Breast epithelium (tissue), 3 donors: ENCODE measurements at regions not wholly inside any gene's neighbourhood (a gene's known extent, or its start where the extent isn't known, plus 50 kb on each side); places are given as distances from the start of the nearest gene placed in this dataset.

Source experiments
- CTCF ChIP-seq, 3 donors: fragments of 450-650 bp; IDR thresholded peaks; one replicate each; pipeline ENCODE4 v1.5.1; 2016 to 2017; ENCODE audit warnings: antibody characterized with exemption in 3 of 3, mild to moderate bottlenecking in 3 of 3, moderate library complexity in 3 of 3
- POLR2A ChIP-seq: fragments of 450-650 bp; IDR thresholded peaks from one replicate; pipeline ENCODE4 v1.6.1; 2016; ENCODE audit warnings: antibody characterized with exemption, mild to moderate bottlenecking, moderate library complexity
- POLR2AphosphoS5 ChIP-seq, 3 donors: sonication (generic); formaldehyde crosslinking; IDR thresholded peaks; one replicate each; pipeline ENCODE4 v1.6.1; 2017; ENCODE audit warnings: antibody characterized with exemption in 3 of 3

- TF ChIP-seq CTCF (IDR thresholded peaks at IDR 0.05) (no peak), POLR2AphosphoS5 (IDR thresholded peaks at IDR 0.05) (no peak), POLR2A (no peak)
Observed at GRCh38 chr15:31230630-31231485, 95.8 kb upstream of the KLF13 start.
